ENCODE measurements at regions not wholly inside any gene's neighbourhood (a gene's known extent, or its start where the extent isn't known, plus 50 kb on each side); places are given as distances from the start of the nearest gene placed in this dataset.

DNA sequence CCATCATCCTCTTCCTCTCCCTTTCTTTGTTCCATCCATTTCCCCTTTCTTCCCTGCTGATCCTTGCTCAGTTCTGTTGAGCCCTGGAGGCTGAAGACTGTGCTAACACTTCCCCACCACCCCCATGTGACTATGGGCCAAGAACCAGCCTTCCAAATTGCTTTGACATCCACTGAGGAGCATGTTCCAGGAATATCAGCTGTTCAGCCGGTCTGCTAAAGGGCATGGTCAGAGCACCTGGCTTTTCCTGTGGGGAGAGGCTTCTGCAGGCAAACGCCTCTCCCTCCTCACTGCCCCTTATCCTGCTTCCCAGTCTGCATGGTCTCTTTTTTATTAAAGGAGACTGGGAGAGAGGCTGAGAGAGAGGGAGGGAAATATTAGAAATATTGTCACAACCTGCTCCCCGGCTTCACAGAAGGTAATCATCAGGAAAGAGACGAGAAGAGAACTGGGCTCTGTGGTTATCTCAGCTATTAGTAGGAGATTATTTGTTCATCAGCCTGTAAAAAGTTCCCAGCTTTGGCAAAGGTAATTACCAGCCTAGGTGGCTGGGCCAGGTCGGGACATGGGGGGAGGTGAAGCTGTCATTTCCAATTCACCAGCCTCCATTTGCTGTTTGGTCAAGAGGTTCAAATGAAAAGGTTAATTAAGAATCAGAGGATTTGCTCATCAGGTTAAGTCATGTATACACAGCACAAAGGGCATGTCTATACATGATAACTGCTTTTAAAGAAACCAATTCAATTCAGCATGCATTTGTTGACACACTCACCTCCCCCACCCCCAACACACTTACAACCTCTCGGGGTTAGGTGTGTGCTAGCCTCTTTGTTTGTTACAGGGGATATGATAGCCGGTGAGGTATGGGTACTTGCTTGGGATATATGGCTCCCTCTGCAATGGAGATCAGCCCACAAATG is 83.7 kb upstream of the CRHR1 start:
- H3K9me3 ChIP-seq, result no peaks in the 10 kb centered on the region
- H3K27me3 ChIP-seq, result no peaks in the 10 kb centered on the region
- TF ChIP-seq POLR2A (IDR thresholded peaks at IDR 0.05), result no peak
- TF ChIP-seq, protein P1, sequence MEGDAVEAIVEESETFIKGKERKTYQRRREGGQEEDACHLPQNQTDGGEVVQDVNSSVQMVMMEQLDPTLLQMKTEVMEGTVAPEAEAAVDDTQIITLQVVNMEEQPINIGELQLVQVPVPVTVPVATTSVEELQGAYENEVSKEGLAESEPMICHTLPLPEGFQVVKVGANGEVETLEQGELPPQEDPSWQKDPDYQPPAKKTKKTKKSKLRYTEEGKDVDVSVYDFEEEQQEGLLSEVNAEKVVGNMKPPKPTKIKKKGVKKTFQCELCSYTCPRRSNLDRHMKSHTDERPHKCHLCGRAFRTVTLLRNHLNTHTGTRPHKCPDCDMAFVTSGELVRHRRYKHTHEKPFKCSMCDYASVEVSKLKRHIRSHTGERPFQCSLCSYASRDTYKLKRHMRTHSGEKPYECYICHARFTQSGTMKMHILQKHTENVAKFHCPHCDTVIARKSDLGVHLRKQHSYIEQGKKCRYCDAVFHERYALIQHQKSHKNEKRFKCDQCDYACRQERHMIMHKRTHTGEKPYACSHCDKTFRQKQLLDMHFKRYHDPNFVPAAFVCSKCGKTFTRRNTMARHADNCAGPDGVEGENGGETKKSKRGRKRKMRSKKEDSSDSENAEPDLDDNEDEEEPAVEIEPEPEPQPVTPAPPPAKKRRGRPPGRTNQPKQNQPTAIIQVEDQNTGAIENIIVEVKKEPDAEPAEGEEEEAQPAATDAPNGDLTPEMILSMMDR (IDR thresholded peaks at IDR 0.05), result no peak
- H3K4me3 ChIP-seq, result no peak overlapping the region
- H3K4me1 ChIP-seq, result no peaks in the 10 kb centered on the region
- no peaks in the 10 kb centered on the region for H3K36me3 ChIP-seq
- no peak for DNase-seq
- H3K27ac ChIP-seq, result no peak overlapping the region

DNA sequence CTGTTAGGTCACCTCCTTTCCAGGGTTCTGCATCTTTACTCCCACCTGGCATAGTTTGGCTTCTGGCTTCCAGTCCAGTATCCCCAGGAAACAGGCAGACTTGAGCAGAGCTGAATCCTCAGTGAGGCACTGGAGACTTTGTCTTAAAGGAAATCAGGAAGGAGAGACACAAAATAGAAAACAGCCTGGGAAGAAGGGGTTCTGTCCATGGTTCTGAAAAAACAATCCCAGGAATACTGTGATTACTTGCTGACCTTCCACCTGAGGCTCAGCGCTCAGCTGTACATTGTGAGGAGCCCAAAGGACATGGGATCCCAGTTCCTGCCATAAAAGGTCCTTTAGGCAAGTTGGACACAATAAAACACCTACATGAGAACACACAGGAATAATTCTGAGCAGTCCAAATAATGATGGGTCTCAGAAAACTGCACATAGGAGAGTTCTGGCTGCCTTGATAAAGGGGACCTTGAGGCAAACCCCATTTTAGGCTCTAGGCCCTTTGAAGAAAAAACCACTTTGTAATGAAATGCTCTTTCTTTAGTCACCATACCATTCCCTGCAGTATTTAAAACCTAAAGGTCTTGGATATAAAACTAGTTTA is 81.4 kb upstream of the CRHR1 start:
- Histone ChIP-seq H3K4me1 (no peaks in the 10 kb centered on the region), H3K27me3 (no peaks in the 10 kb centered on the region), H3K9me3 (no peaks in the 10 kb centered on the region), H3K36me3 (no peaks in the 10 kb centered on the region), H3K27ac (no peak overlapping the region), H3K4me3 (no peak overlapping the region)
- TF ChIP-seq POLR2A (IDR thresholded peaks at IDR 0.05), result no peak
- TF ChIP-seq, protein P1 (IDR thresholded peaks at IDR 0.05), result no peak
- DNase-seq, result no peak

DNA sequence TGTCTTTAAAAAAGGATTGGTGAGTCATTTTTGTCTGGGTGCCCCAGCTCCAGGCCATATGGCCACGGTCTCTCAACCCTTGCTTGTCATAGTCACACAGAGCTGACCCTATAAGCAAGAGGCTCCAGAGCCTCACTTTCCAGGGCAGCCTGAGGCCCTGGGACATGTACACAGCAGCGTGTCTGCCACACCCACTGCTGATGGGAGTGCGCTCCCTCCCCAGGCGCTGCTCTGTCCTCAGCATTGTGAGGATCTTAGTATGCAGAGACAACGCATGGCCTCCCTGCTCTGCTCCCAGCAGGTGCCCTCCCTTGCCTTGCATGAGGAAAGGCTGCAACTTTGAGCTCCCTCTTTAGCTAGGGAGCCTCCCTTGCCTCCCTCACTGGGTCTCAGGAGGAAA is 80.8 kb upstream of the CRHR1 start:
- H3K36me3 ChIP-seq, result no peaks in the 10 kb centered on the region
- no peaks in the 10 kb centered on the region for H3K4me1 ChIP-seq
- H3K9me3 ChIP-seq, result no peaks in the 10 kb centered on the region
- no peak overlapping the region for H3K4me3 ChIP-seq
- H3K27ac ChIP-seq, result no peak overlapping the region
- DNase-seq, result no peak
- H3K27me3 ChIP-seq, result no peaks in the 10 kb centered on the region
- TF ChIP-seq, protein P1 (IDR thresholded peaks at IDR 0.05), result no peak
- no peak for TF ChIP-seq POLR2A (IDR thresholded peaks at IDR 0.05)

DNA sequence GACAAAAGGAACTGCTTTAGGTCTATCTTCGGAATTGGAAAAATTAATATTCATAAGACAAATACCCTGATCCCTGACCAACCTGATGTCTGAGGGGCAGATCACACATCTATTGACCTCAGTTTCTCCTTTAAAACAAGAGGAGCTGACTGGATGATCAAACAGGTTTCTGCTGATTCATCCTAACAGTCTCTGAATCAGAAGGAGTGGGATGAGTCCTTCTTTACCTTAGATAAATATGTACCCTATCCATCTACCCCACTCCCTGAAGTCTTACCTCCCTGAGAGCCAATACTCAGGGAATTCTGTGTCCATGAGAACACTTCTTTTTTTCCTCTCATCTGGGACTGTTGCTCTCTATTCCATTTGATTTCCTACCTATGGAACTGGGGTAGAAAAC is 80.3 kb upstream of the CRHR1 start:
- TF ChIP-seq POLR2A (IDR thresholded peaks at IDR 0.05), result no peak
- TF ChIP-seq, protein P1 (IDR thresholded peaks at IDR 0.05), result no peak

DNA sequence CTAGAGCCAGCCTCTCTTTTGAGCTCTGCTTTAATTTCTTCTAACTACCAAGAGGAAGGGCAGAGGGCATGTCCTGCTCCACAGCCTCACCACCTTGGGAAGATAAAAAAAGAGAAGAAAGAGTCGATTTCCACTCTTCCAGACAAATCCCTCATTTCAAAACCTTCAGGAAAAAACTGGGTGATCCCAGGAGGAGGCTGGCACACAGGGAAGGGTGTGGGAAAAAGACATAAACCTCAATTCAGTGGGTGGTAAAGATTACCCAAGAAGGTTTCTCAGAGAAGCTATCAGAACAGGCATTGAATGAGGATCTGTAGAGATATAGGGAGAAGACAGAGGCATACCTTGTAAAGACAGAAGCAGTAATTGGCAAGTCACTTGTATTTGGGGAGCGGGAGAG is 79.9 kb upstream of the CRHR1 start:
- no peaks in the 10 kb centered on the region for H3K9me3 ChIP-seq
- no peak for TF ChIP-seq POLR2A (IDR thresholded peaks at IDR 0.05)
- TF ChIP-seq, protein P1 (IDR thresholded peaks at IDR 0.05), result no peak
- no peak overlapping the region for H3K4me3 ChIP-seq
- no peaks in the 10 kb centered on the region for H3K27me3 ChIP-seq
- DNase-seq, result no peak
- H3K36me3 ChIP-seq, result no peaks in the 10 kb centered on the region
- no peak overlapping the region for H3K27ac ChIP-seq
- H3K4me1 ChIP-seq, result no peaks in the 10 kb centered on the region

More for the DNA sequence above, 80.3 kb upstream of the CRHR1 start:
- H3K36me3 ChIP-seq, result no peaks in the 10 kb centered on the region
- H3K27ac ChIP-seq, result no peak overlapping the region
- H3K4me1 ChIP-seq, result no peaks in the 10 kb centered on the region
- H3K27me3 ChIP-seq, result no peaks in the 10 kb centered on the region
- H3K4me3 ChIP-seq, result no peak overlapping the region
- no peak for DNase-seq
- no peaks in the 10 kb centered on the region for H3K9me3 ChIP-seq
